ENCODE measurements at regions not wholly inside any gene's neighbourhood (a gene's known extent, or its start where the extent isn't known, plus 50 kb on each side); places are given as distances from the start of the nearest gene placed in this dataset.
"Not testable (repeated sequence)": the region's sequence is repeated elsewhere in the genome, so short reads cannot be mapped to it uniquely, and the experiment has no call there.

- not testable (repeated sequence) for DNase-seq (ENCODE audit: low read depth in 4 of 4, low spot score in 1 of 4)
Measured at GRCh38 chr15:44848859-44849258, 107.6 kb upstream of the TERB2 start.

DNA sequence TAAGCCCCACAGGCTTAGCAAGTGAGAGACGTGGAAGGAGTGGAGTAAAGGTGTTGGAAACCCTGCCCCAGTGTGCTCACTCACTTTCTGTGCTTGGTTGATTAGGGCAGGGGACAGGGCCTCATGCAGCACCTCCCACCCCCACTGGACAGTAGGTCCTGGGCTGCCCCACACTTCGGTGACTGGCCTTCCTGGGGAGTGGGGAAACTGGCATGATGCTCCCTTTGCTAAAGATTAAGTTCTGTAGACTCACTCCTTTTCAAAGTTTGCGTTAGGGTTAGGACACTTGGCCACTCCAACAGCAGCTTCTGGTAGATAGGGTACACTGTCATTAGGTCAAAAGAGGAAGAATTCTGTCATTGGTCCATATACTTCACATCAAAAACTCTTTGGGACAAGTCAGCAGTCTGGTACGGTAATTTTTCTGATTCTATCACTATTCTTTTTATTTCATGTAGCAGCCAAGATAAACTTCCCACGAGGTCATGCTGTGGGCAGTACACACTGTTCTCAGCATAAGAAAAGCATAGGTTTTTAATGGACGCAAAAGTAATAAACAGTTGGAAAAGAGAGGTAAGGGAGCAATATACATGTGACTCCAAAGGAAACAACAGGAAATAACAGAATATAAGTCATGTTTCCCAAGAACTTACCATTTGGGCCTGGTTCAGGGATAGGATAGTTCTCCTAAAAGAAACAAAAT, 106.6 kb upstream of the TERB2 start:
- not testable (repeated sequence) for DNase-seq (ENCODE audit: low read depth in 4 of 4, low spot score in 1 of 4)

DNA sequence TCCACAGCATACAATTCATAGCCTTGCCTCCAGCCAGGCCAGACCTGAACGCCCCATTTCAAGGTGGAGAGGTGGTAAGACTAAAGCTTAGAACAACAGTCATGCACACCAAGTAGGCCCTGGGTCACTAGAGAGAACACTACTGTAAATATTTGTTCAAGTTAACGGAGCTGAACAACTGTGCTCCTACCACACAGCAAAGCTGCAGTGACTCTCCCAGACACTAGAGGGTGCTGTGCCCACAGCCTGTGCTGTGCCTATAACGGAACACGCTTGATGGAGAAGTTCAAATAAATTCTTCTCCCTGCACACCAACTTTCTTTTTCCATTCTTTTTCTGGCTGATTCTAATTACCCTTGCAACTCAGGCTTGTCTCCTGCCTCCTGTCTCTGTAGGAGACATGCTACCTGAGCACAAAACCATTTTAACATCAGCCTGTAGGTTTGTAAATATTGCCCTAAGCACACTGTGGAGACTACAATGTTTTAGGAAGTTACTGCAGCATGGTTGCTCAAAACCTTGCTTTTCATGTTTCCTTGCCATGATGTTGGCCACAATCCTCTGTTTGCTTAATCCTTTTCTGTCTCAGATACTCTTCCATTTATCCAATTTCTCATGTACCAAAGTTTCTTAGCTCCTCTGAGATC, 103.1 kb upstream of the TERB2 start:
- DNase-seq (ENCODE audit: low read depth in 4 of 4, low spot score in 1 of 4) = peak; percentile 50 to 61 (median 58)

- DNase-seq (ENCODE audit: low read depth in 4 of 4, low spot score in 1 of 4) = not testable (repeated sequence)
Measured at GRCh38 chr15:44854696-44855095, 101.8 kb upstream of the TERB2 start.

- DNase-seq (ENCODE audit: low read depth in 4 of 4, low spot score in 1 of 4) = not testable (repeated sequence)
Measured at GRCh38 chr15:44856284-44856683, 100.2 kb upstream of the TERB2 start.

DNA sequence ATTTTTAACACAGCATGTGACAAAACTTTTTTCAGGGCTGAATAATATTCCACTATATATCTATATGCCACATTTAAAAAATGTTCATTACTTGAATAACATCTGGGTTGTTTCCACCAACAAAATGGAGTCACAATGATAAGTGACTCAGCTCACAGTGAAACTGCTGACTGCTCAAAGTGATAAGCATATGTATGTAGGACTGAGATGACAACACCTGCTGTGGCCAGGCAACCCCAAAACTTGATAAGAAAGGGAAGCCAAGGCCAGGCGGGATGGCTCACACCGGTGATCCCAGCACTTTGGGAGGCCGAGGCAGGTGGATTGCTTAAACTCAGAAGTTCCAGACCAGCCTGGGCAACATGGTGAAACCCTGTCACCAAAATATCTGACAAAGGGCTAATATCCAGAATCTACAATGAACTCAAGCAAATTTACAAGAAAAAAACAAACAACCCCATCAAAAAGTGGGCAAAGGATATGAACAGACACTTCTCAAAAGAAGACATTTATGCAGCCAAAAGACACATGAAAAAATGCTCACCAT, 99.2 kb upstream of the TERB2 start:
- not testable (repeated sequence) for DNase-seq (ENCODE audit: low read depth in 4 of 4, low spot score in 1 of 4)

- not testable (repeated sequence) for DNase-seq (ENCODE audit: low read depth in 4 of 4, low spot score in 1 of 4)
Measured at GRCh38 chr15:44859088-44859487, 97.4 kb upstream of the TERB2 start.

DNA sequence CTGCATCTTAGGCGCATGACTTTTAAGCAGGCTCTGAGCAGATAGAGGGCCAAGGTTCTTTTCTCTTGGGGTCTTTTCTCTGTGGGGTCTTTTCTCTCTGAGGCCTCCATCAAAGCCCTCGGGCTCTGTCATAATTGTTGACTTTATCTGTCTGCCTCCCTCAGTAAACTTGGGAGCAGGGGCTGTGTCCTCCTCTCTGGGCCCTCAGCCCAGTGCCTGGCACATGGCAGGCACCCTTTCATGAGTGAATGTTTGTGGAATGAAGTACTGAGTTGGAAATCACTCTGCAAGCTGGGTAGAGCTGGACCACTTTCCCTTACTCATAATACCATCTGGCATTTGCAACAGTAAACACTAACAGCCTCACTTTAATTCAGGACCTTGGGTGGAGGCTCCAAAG, 96.3 kb upstream of the TERB2 start:
- DNase-seq (ENCODE audit: low read depth in 4 of 4, low spot score in 1 of 4) = not testable (repeated sequence)

DNA sequence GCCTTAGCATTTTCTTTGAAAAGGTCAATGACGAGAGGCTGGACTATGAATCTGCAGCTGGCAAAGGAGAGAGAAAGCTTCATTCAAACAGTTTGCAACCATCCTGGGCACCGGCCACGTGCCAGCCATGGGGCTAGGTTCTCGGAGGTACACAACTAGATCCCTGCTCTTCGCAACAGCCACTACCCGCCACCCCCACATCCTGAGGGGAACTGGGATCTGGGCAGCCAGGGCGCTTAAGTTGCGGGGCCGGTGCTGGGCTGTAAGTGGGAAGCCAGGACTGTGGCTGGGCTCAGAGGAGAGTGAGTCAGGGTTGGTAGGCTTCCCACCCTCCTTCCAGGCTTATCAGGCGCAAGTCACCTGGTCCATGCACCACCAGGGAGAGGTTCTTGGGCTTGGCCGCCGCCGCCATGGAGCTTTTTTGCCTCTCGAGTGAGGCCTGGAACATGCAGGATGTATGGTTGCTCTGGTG, 95.0 kb upstream of the TERB2 start:
- DNase-seq (ENCODE audit: low read depth in 4 of 4, low spot score in 1 of 4) = no peak

GRCh38 chr15:44861917-44862316, 94.6 kb upstream of the TERB2 start:
- no peak for DNase-seq (ENCODE audit: low read depth in 4 of 4, low spot score in 1 of 4)

DNA sequence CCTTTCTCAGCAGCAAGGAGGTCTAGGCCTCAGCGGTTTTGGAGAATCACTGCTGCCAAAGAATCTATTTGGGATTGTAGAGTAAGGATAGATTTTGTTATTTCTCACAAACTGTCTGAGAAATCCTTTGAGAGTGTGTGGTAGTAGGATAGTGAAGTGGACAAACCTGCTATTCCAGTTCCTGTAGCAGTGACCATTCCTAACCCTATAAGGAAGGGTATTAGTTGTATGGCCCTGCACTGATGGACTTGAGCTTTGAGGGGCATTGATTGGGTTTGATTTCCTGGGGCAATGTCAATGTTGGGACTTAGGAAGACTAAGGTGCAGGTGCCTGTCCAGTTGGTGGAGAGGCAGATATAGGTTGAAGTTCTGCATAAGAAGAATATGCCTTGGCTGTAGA, 93.6 kb upstream of the TERB2 start:
- DNase-seq (ENCODE audit: low read depth in 4 of 4, low spot score in 1 of 4) = not testable (repeated sequence)

GRCh38 chr15:44868100-44868499, 88.4 kb upstream of the TERB2 start:
- DNase-seq (ENCODE audit: low read depth in 4 of 4, low spot score in 1 of 4) = not testable (repeated sequence)

- not testable (repeated sequence) for DNase-seq (ENCODE audit: low read depth in 4 of 4, low spot score in 1 of 4)
Measured at GRCh38 chr15:44870125-44870524, 86.4 kb upstream of the TERB2 start.

DNA sequence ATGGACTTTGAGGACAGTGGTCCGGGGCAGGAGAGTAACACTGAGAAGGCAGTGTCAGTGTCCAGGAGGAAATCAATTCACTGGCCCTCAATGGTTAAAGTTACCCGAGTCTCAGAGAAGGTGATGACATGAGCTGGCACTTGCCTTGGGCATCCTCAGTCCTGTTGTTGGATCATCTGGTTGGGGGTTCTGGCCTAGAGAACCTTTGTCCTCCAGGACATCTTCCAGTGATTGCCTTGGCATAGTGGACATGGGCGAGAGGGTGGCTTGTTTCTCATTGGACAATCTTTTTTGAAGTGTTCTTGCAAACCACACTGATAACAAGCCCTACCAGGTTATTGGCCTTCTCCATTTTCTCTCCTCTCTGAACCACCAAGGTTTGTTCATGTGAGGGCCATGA, 83.4 kb upstream of the TERB2 start:
- no peak for DNase-seq (ENCODE audit: low read depth in 4 of 4, low spot score in 1 of 4)

DNA sequence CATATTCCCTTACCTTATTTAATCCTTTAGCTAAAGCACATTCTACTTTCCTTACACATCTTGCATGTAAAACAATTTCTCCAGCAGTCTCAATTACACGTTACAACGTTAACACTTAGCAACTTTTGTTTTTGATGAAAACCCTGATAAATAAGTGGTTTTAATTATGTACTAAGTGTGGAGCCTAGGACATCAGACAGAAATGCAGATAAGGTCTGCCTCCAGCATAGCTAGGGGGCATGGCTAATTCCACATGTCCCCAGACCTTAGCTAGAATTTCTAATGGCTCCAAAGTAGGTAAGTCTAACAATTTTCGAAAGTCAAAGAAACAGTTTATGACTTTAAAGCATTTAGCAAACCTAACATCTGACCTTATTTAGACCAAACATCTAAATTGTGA, 77.4 kb upstream of the TERB2 start:
- no peak for DNase-seq (ENCODE audit: low read depth in 4 of 4, low spot score in 1 of 4)

- peak in 3 of 4 experiments; percentile 10 to 50 (median 16) for DNase-seq (ENCODE audit: low read depth in 4 of 4, low spot score in 1 of 4)
Measured at GRCh38 chr15:44882499-44882968, 74.0 kb upstream of the TERB2 start.

DNA sequence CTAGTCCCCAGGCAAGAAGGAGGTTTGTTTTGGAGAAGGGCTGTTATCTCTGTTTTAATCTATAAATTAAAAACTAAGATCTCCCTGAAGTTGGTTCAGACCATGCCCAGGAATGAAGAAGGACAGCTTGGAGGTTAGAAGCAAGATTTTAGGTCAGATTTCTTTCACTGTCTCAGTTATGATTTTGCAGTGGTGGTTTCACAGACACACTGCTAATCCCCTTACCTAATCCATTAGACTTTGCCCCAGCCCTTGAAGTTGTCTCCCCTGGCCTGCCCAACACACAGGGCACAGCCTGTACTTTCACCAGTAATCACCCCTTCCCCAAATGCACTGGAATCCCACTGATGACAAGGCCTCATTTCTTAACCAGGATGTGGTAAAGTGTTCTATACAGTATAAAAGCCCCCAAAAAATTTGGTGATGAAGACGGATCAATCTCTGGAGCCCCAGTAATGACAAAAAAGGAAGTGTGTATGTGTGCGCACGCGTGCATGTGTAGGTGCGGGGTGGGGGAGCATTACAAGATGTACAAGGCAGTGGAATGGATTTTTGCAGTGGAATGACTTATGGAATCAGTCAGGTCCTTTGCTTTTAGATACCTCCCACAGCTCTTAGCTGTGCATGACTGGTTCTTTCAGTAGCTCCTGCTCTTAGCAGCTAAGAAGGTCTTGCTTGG, 73.1 kb upstream of the TERB2 start:
- no peak for DNase-seq (ENCODE audit: low read depth in 4 of 4, low spot score in 1 of 4)

DNA sequence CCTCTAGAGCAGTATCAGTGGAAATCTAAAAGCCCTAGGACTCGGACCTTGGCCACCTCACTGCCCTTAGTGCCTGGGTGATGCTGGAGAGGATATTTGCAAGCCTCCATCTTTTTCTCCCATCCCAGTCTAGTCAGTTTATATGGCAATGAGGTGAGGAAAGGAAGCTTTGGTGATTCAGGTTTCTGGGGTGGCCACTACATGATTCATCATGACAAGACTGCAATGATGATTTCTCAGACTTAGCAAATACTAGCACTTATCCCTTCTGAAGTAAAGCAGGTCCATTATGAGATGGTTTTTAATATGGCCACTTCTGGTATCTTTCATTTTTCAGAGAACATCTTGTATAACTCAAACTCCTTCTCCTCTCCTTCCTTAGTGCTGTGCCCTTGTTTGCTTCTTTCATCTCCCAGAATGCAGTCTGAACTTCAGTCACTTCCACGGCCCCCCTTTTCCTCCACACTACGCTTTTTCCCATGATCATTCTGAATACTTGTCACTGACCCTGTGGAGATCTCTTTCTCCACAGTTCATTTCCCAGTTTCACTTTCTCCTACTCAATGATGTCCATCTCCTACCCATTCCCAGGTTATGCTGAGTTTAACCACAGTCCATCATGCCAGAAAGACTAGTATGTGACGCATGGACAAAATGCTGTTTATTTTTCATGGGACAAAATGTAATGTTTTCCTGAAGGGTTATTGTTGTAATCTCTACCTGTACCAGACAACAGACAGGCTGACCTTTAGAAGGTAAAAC, 57.4 kb upstream of the TERB2 start:
- DNase-seq (ENCODE audit: low read depth in 4 of 4, low spot score in 1 of 4) = not testable (repeated sequence)

DNA sequence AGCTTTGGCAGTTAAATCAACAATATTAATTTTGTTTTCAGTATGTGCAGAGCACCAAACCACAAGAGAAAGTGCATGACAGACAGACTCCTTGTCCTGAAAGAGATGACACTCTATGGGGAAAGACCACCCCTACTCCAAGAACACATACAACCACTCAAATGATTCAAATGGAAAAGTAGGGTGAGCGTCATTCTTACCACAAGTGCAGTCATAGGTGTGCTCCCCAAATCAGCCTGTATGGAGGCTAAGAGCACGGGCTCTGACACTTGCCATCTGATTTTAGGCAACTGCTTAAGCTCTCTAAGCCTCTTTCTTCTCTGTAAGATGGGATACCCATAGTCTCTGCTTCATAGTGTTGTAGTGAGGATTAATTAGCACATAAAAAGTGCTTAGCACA, 56.7 kb upstream of the TERB2 start:
- DNase-seq (ENCODE audit: low read depth in 4 of 4, low spot score in 1 of 4) = not testable (repeated sequence)

DNA sequence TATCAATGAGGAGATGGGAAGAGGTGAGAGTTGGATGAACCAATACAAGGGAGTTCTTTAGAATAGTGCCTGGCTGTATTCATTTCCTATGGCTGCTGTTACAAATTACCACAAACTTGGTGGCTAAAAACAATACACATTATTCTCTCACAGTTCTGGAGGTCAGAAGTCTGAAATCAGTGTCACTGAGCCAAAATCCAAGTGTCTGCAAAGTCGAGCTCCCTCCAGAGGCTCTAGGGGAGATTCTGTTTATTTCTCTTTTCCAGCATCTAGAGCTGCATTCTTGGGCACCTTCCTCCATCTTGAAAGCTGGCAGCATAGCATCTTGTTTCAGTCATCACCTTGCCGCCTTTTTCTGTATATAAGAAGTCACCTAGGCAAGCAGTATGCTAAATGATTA, 55.7 kb upstream of the TERB2 start:
- not testable (repeated sequence) for DNase-seq (ENCODE audit: low read depth in 4 of 4, low spot score in 1 of 4)

DNA sequence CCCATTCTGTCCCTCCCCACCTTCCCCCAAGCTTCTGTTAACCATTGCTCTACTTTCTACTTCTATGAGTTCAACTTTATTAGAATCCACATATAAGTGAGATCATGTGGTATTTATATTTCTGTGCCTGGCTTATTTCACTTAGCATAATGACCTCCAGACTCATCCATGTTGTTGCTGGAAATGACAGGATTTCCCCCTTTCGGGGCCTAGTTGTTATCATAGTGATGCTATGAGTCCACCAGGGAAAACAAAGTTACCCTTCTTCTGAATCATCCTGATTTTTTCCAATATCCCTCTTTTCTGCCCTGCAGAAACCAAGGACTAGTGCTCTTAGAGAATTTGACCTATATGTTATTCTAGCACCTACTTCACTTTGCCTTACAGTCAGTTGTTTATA, 53.2 kb upstream of the TERB2 start:
- DNase-seq (ENCODE audit: low read depth in 4 of 4, low spot score in 1 of 4) = not testable (repeated sequence)
